ENCODE measurements at regions not wholly inside any gene's neighbourhood (a gene's known extent, or its start where the extent isn't known, plus 50 kb on each side); places are given as distances from the start of the nearest gene placed in this dataset.
A peak's percentile ranks its signal among the peaks of the same experiment; 100 is the strongest.

- TF ChIP-seq ZBTB20 (CRISPR knock-in tag; IDR thresholded peaks at IDR 0.05; ENCODE audit: borderline replicate concordance, low read depth) (no peak), DRAP1 (CRISPR knock-in tag; IDR thresholded peaks at IDR 0.05) (no peak), PPARG (CRISPR knock-in tag; conservative IDR thresholded peaks at IDR 0.05) (peak; percentile 94), ZNF878 (CRISPR knock-in tag; IDR thresholded peaks at IDR 0.05) (no peak), TFE3 (CRISPR knock-in tag; IDR thresholded peaks at IDR 0.05) (peak; percentile 60; the same call in 1 of the 2 replicates), ZMYM3 (CRISPR knock-in tag; IDR thresholded peaks at IDR 0.05) (no peak), YEATS2 (CRISPR knock-in tag; IDR thresholded peaks at IDR 0.05; ENCODE audit: borderline replicate concordance) (no peak), ZNF614 (CRISPR knock-in tag; IDR thresholded peaks at IDR 0.05; ENCODE audit: borderline replicate concordance) (peak; percentile 71), NR2F6 (IDR thresholded peaks at IDR 0.05) (peak; percentile 11; the same call in 1 of the 2 replicates), NR2F6 (CRISPR knock-in tag; IDR thresholded peaks at IDR 0.05) (peak; percentile 51; the same call in 1 of the 2 replicates), ZNF138 (CRISPR knock-in tag; IDR thresholded peaks at IDR 0.05; ENCODE audit: low read depth) (no peak), ATF7 (IDR thresholded peaks at IDR 0.05) (no peak), ATF7 (CRISPR knock-in tag; IDR thresholded peaks at IDR 0.05) (no peak), ZNF746 (CRISPR knock-in tag; IDR thresholded peaks at IDR 0.05) (no peak), DPF2 (CRISPR knock-in tag; IDR thresholded peaks at IDR 0.05; ENCODE audit: borderline replicate concordance, low read depth) (no peak), PAWR (CRISPR knock-in tag; IDR thresholded peaks at IDR 0.05; ENCODE audit: borderline replicate concordance) (no peak), NFATC3 (CRISPR knock-in tag; IDR thresholded peaks at IDR 0.05) (no peak), EED (CRISPR knock-in tag; IDR thresholded peaks at IDR 0.05) (no peak), BRCA1 (CRISPR knock-in tag; IDR thresholded peaks at IDR 0.05) (no peak), BHLHE40 (IDR thresholded peaks at IDR 0.05; ENCODE audit: low read length) (peak; percentile 58), MYPOP (CRISPR knock-in tag; IDR thresholded peaks at IDR 0.05) (no peak), BCL6 (CRISPR knock-in tag; IDR thresholded peaks at IDR 0.05) (peak; percentile 83), NFE2L1 (CRISPR knock-in tag; IDR thresholded peaks at IDR 0.05; ENCODE audit: borderline replicate concordance) (no peak), FOXK2 (IDR thresholded peaks at IDR 0.05) (no peak), ZNF503 (CRISPR knock-in tag; IDR thresholded peaks at IDR 0.05) (no peak), ZNF235 (CRISPR knock-in tag; IDR thresholded peaks at IDR 0.05; ENCODE audit: borderline replicate concordance) (no peak)
Measured at GRCh38 chr4:43356786-43357185, 464.3 kb downstream of the GRXCR1 start (continued).

Data from HepG2 (cell line).